Lower leg skin (tissue), 4 donors: ENCODE measurements at regions not wholly inside any gene's neighbourhood (a gene's known extent, or its start where the extent isn't known, plus 50 kb on each side); places are given as distances from the start of the nearest gene placed in this dataset.
A peak's percentile ranks its signal among the peaks of the same experiment; 100 is the strongest.

Experiments
- DNase-seq, 2 donors: peaks; one replicate each; pipeline ENCODE4 v3.0.0-alpha.2; 2019; ENCODE audit warnings: low spot score in 2 of 2
- H3K4me3 ChIP-seq: fragments of 200-600 bp; sonication (generic); 2 replicates; pipeline ENCODE4 v1.5.1; 2017; ENCODE audit warnings: mild to moderate bottlenecking, low read depth; ENCODE audit not compliant: poor library complexity, severe bottlenecking
- CTCF ChIP-seq, 3 donors: fragments of 450-650 bp; IDR thresholded peaks; one replicate each; pipeline ENCODE4 v1.5.1; 2016; ENCODE audit warnings: antibody characterized with exemption in 3 of 3, mild to moderate bottlenecking in 3 of 3, moderate library complexity in 2 of 3
- POLR2A ChIP-seq, 2 donors: fragments of 450-650 bp; IDR thresholded peaks; one replicate each; pipeline ENCODE4 v1.6.1; 2016 to 2017; ENCODE audit warnings: antibody characterized with exemption in 2 of 2, mild to moderate bottlenecking in 1 of 2, moderate library complexity in 1 of 2
- WGBS, 2 donors: methylation state at CpG; one replicate each; pipeline ENCODE4 v1.1.5; 2018; 5-methylcytosine and 5-hydroxymethylcytosine counted together
- intact Hi-C: fragments of 100-400 bp; cut with DNase I; formaldehyde crosslinking; loops from one replicate; pipeline ENCODE4 v1.15.0; 2023; ENCODE audit warnings: low total_unique reads

GRCh38 chr2:230660294-230661060, 52.2 kb upstream of the CAB39 start:
- TF ChIP-seq CTCF (IDR thresholded peaks at IDR 0.05): no peak
- no peak for TF ChIP-seq POLR2A (IDR thresholded peaks at IDR 0.05)
- no peak overlapping the region for H3K4me3 ChIP-seq
- intact Hi-C loops: no loop called here
- DNase-seq: peak; percentile 46 to 90
- 67 to 68% methylated on average over 15 of the region's 15 CpGs for WGBS, 2 donors

- TF ChIP-seq POLR2A (IDR thresholded peaks at IDR 0.05) (no peak), CTCF (IDR thresholded peaks at IDR 0.05) (no peak)
- no peak for DNase-seq
- H3K4me3 ChIP-seq: no peak overlapping the region
- intact Hi-C loops: no loop called here
- 81 to 82% methylated on average over 8 of the region's 8 CpGs for WGBS, 2 donors
These were observed 51.3 kb upstream of the CAB39 start for GRCh38 chr2:230661072-230661957.
